Right renal cortex interstitium (tissue), 3 donors: ENCODE measurements at regions not wholly inside any gene's neighbourhood (a gene's known extent, or its start where the extent isn't known, plus 50 kb on each side); places are given as distances from the start of the nearest gene placed in this dataset.
A peak's percentile ranks its signal among the peaks of the same experiment; 100 is the strongest.

Experiments used
- DNase-seq, 3 donors: peaks; one replicate each; pipeline ENCODE4 v3.0.0-alpha.2; 2013; ENCODE audit warnings: low read depth in 3 of 3, low spot score in 2 of 3

DNA sequence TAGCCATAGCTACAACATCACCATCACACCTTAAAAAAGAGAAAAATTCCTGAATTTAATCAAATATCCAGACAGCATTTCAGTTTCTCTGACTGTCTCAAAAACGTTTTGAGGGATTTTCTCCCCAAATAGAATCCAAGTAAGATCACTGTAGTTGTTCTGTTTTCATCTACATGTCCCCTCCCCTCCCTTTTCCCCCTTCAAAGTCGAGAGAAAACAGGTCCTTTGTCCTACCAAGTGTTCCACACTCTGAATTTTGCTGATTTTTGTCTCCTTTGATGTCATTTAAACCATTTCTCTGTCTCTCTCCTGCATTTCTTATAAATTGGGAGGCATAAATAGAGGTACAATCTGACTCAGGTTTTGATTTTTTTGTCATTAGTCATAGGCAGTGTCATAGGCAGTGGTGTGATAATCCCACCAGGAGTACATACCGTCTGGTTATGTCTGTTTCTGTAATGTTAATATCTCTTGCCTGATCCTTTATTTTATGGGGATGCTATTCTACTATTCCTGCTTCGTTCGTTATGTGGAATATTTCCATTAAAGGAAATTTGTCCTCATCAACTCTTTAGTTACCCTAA, 348.6 kb downstream of the PTTG2 start:
- DNase-seq = no peak

DNA sequence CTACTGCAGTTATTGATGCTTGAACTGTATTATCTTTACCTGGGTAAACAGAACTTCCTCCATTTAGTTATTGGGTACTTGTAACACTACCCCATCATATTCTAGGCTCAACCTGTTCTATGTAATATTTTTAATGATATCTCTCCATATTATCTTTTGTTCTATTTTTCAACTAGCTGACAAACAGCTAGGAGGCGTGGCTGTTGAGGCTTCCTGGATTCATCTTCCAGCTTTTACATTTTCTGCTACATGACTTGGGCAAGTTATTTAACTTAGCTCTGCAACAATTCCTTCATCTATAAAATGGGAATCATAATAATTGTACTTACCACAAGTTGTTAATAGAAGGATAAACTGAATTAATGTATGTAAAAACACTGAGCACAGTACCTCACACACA, 349.3 kb downstream of the PTTG2 start:
- no peak for DNase-seq

DNA sequence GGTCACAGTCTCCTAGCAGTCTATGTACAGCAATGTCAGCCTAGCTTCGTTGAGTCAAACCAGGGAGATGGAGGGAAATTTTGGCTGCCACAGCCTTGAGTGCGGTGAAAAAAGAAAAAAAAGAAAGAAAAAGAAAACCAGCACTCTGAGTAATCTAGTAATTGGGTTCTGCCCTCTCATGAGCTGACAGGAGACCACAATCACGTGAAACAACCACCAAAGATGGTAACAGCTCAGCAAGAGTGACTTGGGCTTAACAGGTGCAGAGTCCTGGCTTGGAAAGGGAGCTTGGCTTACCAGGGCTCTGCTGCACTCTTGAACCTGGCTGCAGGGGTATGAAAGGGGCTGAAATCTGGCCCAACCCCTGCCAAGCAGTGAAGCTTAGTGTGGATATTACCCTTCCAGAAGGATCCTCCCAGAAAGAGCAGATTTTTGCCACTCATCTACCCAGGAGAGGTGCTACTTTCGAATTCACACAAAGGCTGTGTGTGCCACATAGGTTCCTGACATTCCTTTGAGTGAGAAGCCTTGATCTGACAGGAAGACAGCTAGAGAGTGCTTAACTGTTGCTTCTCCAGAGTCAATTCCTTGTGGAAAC, 350.3 kb downstream of the PTTG2 start:
- no peak for DNase-seq

DNA sequence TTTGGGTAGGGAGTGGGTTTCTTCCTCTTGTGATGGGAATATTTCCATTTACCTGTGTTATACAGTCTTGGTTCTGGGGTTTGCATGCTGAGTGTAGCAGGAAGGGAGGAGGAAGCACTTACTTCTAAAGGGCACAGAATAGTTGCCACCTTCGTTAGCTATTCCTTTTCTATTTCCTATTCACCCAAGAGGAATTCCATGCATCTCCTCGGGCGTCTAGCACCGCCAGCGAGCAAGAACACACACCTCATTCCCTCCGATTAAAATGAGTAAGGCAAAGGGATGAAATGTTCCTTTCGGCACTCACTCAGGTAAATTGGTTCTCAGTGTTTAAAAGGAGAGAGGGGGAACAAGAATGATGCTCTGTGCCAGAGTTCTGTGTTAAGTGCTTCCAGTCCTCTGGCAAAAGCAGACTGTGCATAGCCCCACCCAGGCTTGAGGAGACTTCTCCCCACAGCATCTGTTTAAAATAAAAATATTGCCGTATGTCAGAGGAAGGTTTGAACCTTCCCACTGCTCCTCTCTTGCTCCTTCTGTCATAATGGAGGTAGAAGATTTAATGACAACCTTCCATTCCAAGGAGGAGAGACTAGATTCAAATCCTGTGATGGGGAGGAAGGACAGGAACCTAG, 351.4 kb downstream of the PTTG2 start:
- no peak for DNase-seq

DNA sequence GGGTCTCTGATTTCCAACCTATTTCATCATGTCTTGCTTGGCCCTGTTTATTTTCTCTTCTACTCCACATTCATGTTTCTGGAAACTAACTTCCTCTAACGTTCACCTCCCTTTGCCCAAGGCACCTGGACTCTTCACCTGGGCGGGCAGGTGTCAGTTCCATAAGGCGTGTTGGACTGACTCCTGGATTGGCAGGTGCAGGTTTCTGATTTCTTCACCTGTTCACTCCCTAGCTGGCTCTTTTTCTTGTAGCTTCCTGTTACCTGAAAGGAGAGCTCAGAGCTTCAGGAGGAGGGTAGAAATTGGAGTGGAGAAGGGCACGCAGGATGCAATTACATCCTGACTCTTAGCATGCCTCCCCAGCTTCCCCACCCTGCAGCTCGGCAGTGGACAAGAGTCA, 350.8 kb upstream of the KLF3 start:
- no peak for DNase-seq

- DNase-seq = no peak
These were observed 349.9 kb upstream of the KLF3 start for GRCh38 chr4:38313999-38314561.

DNA sequence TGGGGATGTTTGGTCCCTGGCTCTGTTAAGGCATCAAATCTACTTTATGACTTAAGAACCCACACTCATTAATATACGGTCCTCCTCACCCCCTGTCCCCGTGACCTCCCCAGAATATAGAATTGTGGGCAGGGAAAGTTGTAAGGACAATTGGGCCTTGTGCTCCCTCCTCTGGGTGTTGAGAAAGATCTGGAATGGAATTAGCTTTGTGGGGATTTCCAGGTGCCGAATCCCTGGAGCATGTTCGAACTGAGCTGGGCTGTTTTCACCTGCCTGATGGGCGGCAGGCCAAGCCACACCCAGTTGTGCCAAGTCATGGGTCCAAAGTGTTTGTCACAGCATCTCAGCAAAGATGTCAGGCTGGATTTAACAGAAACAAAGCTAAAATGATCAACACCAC, 349.3 kb upstream of the KLF3 start:
- DNase-seq = no peak

DNA sequence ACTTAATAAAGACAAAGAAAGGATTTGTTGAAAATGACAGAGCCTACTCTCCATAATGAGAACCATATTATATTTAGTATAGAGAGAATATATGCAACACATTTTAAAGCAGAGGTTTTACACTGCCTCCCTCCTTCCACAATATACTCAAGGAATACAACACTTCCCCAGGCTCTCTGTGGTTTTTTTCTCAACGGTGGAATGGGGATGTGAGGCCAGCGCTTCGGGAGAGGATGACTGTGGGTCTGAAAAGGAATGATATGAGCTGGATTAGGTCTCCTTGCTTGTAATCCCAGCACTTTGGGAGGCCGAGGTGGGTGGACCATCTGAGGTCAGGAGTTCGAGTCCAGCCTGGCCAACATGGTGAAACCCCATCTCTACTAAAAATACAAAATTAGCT, 348.7 kb upstream of the KLF3 start:
- no peak for DNase-seq

DNA sequence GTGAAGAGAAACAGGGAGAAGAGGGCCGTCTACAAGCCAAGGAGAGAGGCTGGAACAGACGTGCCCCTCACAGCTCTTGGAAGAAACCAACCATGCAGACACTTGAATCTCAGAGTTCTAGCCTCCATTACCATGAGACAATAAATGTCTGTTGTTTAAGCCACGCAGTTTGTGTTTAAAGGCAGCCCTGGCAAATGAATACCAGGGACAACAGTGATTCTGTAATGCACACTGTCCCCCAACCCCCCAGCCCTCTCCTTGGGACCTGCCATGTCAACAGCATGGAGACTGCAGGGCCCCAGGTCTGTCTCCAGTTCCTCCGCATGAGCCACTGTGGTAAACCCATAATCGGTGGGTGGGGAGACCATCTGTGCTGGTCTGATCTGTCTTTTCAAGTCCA, 348.0 kb upstream of the KLF3 start:
- DNase-seq = no peak

- DNase-seq = no peak
These were observed 346.8 kb upstream of the KLF3 start for GRCh38 chr4:38317041-38317674.

DNA sequence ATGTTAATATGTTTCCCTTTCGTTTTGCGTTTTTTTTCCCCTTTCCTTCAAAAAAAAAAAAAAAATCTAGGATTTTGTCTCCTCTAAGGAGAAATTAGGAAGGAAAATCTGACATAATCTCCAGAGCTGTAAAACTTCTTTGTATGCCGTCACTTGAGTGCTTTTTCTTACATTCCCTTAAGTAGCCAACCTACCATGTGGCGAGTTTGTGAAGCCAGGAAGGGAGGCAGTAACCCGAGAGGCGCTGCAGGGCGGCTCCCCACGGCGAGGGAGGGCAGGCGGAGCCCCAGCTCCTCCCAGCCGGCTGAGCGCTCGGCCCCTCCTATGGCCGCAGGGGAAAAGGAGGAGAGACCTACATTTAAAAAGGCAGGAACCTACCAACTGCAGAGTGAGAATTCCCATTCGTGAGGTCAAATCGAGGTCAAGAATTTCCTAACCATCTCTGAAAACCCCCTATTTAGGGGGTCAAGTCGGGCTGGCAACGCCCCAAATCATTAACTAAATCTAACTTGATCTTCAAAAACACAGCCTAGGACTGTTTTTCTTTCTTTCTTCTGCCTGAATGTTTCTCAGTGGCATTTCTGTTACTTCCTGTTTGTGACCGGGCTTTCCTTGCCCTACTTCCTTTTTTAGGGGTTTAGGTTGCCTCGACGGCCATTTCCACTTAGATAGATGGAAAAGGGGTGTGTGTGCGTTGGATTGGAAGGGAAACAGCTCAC, 345.1 kb upstream of the KLF3 start:
- DNase-seq = peak; percentile 76 to 84 (median 84)

- peak; percentile 84 to 89 (median 86) for DNase-seq
These were observed 344.3 kb upstream of the KLF3 start for GRCh38 chr4:38319456-38320342.

DNA sequence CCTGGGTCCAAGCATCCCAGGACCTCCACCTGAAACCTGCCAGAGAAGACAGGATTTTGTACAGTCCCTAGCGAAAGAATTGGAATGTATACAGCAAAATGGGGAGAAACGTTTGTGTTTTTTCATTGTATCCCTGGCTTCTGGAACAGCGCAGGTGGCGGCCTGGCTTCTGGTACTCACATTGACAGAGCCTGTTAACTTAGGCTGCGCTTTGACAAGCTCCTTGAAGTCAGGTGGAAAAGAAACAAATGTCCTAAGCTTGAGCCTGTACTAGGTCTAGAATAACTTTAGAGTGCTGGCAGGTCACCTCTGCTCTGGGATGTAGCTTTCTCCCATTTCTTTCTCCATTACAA, 343.7 kb upstream of the KLF3 start:
- no peak for DNase-seq

DNA sequence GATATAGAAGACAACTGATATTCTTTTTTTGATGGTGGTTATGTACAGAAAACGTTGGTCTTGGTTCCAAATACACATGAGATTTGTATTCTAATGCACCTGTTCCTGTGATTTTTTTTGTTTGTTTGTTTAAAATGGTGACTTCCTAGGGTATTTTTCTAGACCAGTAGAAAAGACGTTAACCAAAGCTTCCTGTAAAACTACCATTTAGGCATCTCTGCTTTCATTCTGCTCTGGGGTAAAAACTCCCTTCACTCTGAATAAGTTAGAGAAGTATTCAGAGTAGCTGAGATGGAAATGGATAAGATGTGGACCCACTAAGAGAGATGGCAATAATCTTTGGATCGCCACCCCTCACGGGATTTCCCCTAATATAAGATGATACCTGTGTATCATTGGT, 343.2 kb upstream of the KLF3 start:
- no peak for DNase-seq

- DNase-seq = no peak
These were observed 341.3 kb upstream of the KLF3 start for GRCh38 chr4:38322714-38323113.

DNA sequence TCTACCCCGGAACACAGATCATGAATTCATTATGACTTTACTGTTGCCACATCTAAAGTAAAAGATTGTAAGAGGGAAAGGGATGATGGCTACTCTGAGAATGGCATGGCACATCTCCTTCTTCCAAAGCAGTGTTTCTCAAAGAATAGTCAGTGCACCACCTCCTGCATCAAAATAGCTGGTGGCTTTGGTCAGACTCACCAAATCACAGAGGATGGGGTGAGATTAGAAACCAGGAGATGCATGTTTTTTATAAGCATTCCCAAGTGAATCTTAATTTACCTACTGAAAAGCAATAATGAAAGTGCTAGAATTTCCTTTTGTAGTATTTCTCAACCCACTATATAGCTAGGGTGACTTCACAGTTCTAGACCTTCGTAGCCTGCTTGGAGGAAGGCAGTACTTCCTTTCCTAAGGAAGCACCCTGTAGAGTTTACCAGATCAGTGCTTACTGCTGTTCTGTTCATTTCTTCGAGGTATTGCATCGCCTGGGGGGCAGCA, 340.8 kb upstream of the KLF3 start:
- no peak for DNase-seq

GRCh38 chr4:38324861-38325628, 339.0 kb upstream of the KLF3 start:
- DNase-seq = no peak

GRCh38 chr4:38325629-38325913, 338.4 kb upstream of the KLF3 start:
- DNase-seq = no peak

DNA sequence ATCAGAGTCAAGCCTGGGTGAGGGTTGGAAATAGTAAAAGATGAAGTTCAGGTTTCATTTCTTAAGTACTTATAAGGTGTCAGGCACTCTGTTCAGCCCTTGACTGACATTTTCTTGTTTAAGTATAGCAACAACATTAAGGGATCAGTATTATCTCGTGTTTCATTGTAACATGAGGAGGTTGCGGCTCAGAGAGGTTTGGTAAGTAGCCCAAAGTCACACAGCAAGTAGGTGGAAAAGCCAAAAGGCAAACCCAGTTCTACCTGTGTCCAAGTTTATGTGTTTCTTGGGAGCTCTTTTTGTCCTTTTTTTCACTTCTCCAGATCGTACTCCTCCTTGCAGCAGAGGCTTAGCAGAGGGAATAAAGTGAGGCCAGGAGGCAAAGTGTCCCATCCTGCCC, 337.5 kb upstream of the KLF3 start:
- no peak for DNase-seq

DNA sequence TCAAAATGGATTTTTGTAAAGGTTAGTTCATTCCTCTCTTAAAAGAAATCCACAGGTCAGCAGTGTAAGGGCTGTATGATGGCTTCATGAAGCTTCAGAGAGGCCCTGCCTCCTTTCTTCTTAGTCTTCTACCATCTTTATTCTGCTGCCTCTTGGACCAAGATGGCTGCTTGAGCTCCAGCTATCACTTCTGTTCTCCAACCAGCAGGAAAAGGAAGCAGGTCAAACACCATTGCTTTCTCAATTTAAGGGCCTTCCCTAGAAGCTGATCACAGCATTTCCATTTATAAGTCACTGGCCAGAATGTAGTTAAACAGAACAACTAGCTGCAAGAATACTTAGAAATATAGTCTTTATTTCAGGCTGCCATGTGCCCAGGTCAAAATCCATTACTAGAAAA, 336.8 kb upstream of the KLF3 start:
- no peak for DNase-seq
